ENCODE measurements at regions not wholly inside any gene's neighbourhood (a gene's known extent, or its start where the extent isn't known, plus 50 kb on each side); places are given as distances from the start of the nearest gene placed in this dataset.

- TF ChIP-seq CTCF (IDR thresholded peaks at IDR 0.05; ENCODE audit: poor library complexity) (no peak), EZH2phosphoT487 (IDR thresholded peaks at IDR 0.05; ENCODE audit: low read depth, severe bottlenecking, unreplicated experiment) (no peak), EZH2 (IDR thresholded peaks at IDR 0.05; ENCODE audit: borderline replicate concordance) (no peak)
Observed at GRCh38 chr6:71187141-71187540, 101.5 kb upstream of the OGFRL1 start.

All from hepatocyte (in vitro differentiated cells).